Loucy (cell line): ENCODE measurements at regions not wholly inside any gene's neighbourhood (a gene's known extent, or its start where the extent isn't known, plus 50 kb on each side); places are given as distances from the start of the nearest gene placed in this dataset.

Source experiments
- H2AFZ ChIP-seq: fragments of 200-600 bp; sonication (generic); 2 replicates; pipeline ENCODE4 v1.6.0; 2016; ENCODE audit warnings: antibody characterized with exemption, mild to moderate bottlenecking, low read length, moderate library complexity
- H3F3A ChIP-seq: fragments of 200-600 bp; 2 replicates; pipeline ENCODE4 v1.6.0; 2016; ENCODE audit warnings: antibody characterized with exemption, low read depth, mild to moderate bottlenecking
- H3K27me3 ChIP-seq: fragments of 200-600 bp; sonication (generic); 2 replicates; pipeline ENCODE4 v1.6.1; 2014; ENCODE audit warnings: low read length, mild to moderate bottlenecking; ENCODE audit not compliant: insufficient read depth, poor library complexity, severe bottlenecking
- H3K36me3 ChIP-seq: fragments of 200-600 bp; sonication (generic); 2 replicates; pipeline ENCODE4 v1.6.1; 2016; ENCODE audit warnings: low read length; ENCODE audit not compliant: insufficient read depth
- H3K4me1 ChIP-seq: fragments of 200-600 bp; sonication (generic); 2 replicates; pipeline ENCODE4 v1.5.1; 2014; ENCODE audit warnings: low read length, mild to moderate bottlenecking; ENCODE audit not compliant: insufficient read depth, poor library complexity, severe bottlenecking
- H3K4me2 ChIP-seq: fragments of 200-600 bp; sonication (generic); 2 replicates; pipeline ENCODE4 v1.6.0; 2014; ENCODE audit warnings: antibody characterized with exemption, low read length, low read depth, mild to moderate bottlenecking; ENCODE audit not compliant: poor library complexity, severe bottlenecking
- H3K4me3 ChIP-seq: fragments of 200-600 bp; sonication (generic); 2 replicates; pipeline ENCODE4 v1.5.1; 2014; ENCODE audit warnings: low read length, mild to moderate bottlenecking, mixed read lengths; ENCODE audit not compliant: poor library complexity, severe bottlenecking
- H3K79me2 ChIP-seq: fragments of 200-600 bp; sonication (generic); 2 replicates; pipeline ENCODE4 v1.6.1; 2014; ENCODE audit warnings: low read length; ENCODE audit not compliant: insufficient read depth
- H3K9ac ChIP-seq: fragments of 200-600 bp; sonication (generic); 2 replicates; pipeline ENCODE4 v1.6.0; 2014; ENCODE audit warnings: mild to moderate bottlenecking, low read depth, low read length, moderate library complexity; ENCODE audit not compliant: poor library complexity, severe bottlenecking
- H3K9me2 ChIP-seq: fragments of 200-600 bp; sonication (generic); replicated peaks from 2 replicates; pipeline ENCODE4 v1.6.1; 2016; ENCODE audit warnings: low read depth, low read length, mixed read lengths
- H3K9me3 ChIP-seq: fragments of 200-600 bp; sonication (generic); 2 replicates; pipeline ENCODE4 v1.6.1; 2014; ENCODE audit warnings: mild to moderate bottlenecking, antibody characterized with exemption, low read length, low read depth; ENCODE audit not compliant: insufficient read depth
- H4K20me1 ChIP-seq: fragments of 200-600 bp; sonication (generic); 2 replicates; pipeline ENCODE4 v1.6.0; 2014; ENCODE audit warnings: antibody characterized with exemption, low read length, mild to moderate bottlenecking; ENCODE audit not compliant: insufficient read depth, poor library complexity, severe bottlenecking
- CTCF ChIP-seq: fragments of 200-600 bp; sonication (generic); conservative IDR thresholded peaks from 2 replicates; pipeline ENCODE4 v1.5.1; 2014; ENCODE audit warnings: mild to moderate bottlenecking, antibody characterized with exemption, low read length
- EZH2phosphoT487 ChIP-seq: fragments of 200-600 bp; IDR thresholded peaks from 2 replicates; pipeline ENCODE4 v1.6.1; 2018; ENCODE audit warnings: antibody characterized with exemption, mild to moderate bottlenecking, moderate library complexity, borderline replicate concordance

- no peak for TF ChIP-seq CTCF
- no peak for TF ChIP-seq EZH2phosphoT487
- H4K20me1 ChIP-seq, result no peaks in the 10 kb centered on the region
- no peaks in the 10 kb centered on the region for H3K9me3 ChIP-seq
- H3K36me3 ChIP-seq, result no peaks in the 10 kb centered on the region
- no peaks in the 10 kb centered on the region for H3F3A ChIP-seq
- no peak overlapping the region for H3K4me3 ChIP-seq
- H3K79me2 ChIP-seq, result no peaks in the 10 kb centered on the region
- H3K27me3 ChIP-seq, result no peaks in the 10 kb centered on the region
- no peak overlapping the region for H3K9ac ChIP-seq
- no peaks in the 10 kb centered on the region for H3K4me1 ChIP-seq
- H3K9me2 ChIP-seq, result no peaks in the 10 kb centered on the region
- H3K4me2 ChIP-seq, result no peak overlapping the region
- H2AFZ ChIP-seq, result no peak overlapping the region
Observed at GRCh38 chr4:58740897-58741296, 1630.7 kb upstream of the IGFBP7 start.

- Histone ChIP-seq H3K4me1 (no peaks in the 10 kb centered on the region), H4K20me1 (no peaks in the 10 kb centered on the region), H3K4me2 (no peak overlapping the region), H3K27me3 (no peaks in the 10 kb centered on the region), H2AFZ (no peak overlapping the region), H3K9me3 (no peaks in the 10 kb centered on the region), H3K9me2 (no peaks in the 10 kb centered on the region), H3K9ac (no peak overlapping the region), H3K36me3 (no peaks in the 10 kb centered on the region), H3K4me3 (no peak overlapping the region), H3F3A (no peaks in the 10 kb centered on the region), H3K79me2 (no peaks in the 10 kb centered on the region)
- no peak for TF ChIP-seq EZH2phosphoT487
- TF ChIP-seq CTCF, result no peak
Observed at GRCh38 chr4:58739275-58739674, 1629.1 kb upstream of the IGFBP7 start.

- no peaks in the 10 kb centered on the region for H3K9me3 ChIP-seq
- H3K36me3 ChIP-seq, result no peaks in the 10 kb centered on the region
- H3K9me2 ChIP-seq, result no peaks in the 10 kb centered on the region
- no peak overlapping the region for H2AFZ ChIP-seq
- H3K4me2 ChIP-seq, result no peak overlapping the region
- H4K20me1 ChIP-seq, result no peaks in the 10 kb centered on the region
- no peaks in the 10 kb centered on the region for H3K27me3 ChIP-seq
- no peak overlapping the region for H3K9ac ChIP-seq
- H3K79me2 ChIP-seq, result no peaks in the 10 kb centered on the region
- H3K4me3 ChIP-seq, result no peak overlapping the region
- H3K4me1 ChIP-seq, result no peaks in the 10 kb centered on the region
- TF ChIP-seq EZH2phosphoT487, result no peak
- H3F3A ChIP-seq, result no peaks in the 10 kb centered on the region
Observed at GRCh38 chr4:58738375-58738774, 1628.2 kb upstream of the IGFBP7 start.

- no peaks in the 10 kb centered on the region for H3K27me3 ChIP-seq
- no peak for TF ChIP-seq CTCF
- TF ChIP-seq EZH2phosphoT487, result no peak
- H3K4me2 ChIP-seq, result no peak overlapping the region
- H3K4me3 ChIP-seq, result no peak overlapping the region
- no peak overlapping the region for H3K9ac ChIP-seq
- H3K4me1 ChIP-seq, result no peaks in the 10 kb centered on the region
- H4K20me1 ChIP-seq, result no peaks in the 10 kb centered on the region
- H3K36me3 ChIP-seq, result no peaks in the 10 kb centered on the region
- no peaks in the 10 kb centered on the region for H3F3A ChIP-seq
- no peaks in the 10 kb centered on the region for H3K9me2 ChIP-seq
- H3K9me3 ChIP-seq, result no peaks in the 10 kb centered on the region
- H3K79me2 ChIP-seq, result no peaks in the 10 kb centered on the region
- no peak overlapping the region for H2AFZ ChIP-seq
Observed at GRCh38 chr4:58734030-58734674, 1624.0 kb upstream of the IGFBP7 start.
